ENCODE measurements at regions not wholly inside any gene's neighbourhood (a gene's known extent, or its start where the extent isn't known, plus 50 kb on each side); places are given as distances from the start of the nearest gene placed in this dataset.

GRCh38 chr2:81250270-81250669 is 945.7 kb upstream of the LRRTM1 start:
- intact Hi-C loops (cut with DNase I; ENCODE audit: low total_unique reads): no loop called here
- Histone ChIP-seq H3K9me3 (no peaks in the 10 kb centered on the region), H3K27me3 (no peaks in the 10 kb centered on the region), H3K36me3 (ENCODE audit: low read depth, missing control alignments) (no peaks in the 10 kb centered on the region), H3K4me3 (no peak overlapping the region), H3K27ac (no peak overlapping the region), H3K4me1 (no peaks in the 10 kb centered on the region)
- TF ChIP-seq CTCF (IDR thresholded peaks at IDR 0.05): no peak
- no peak for TF ChIP-seq POLR2A (IDR thresholded peaks at IDR 0.05)
- 41 to 49% methylated on average over 3 of the region's 3 CpGs for WGBS, 2 donors
- no peak for DNase-seq

GRCh38 chr2:81249152-81249551 is 944.6 kb upstream of the LRRTM1 start:
- Histone ChIP-seq H3K27ac (no peak overlapping the region), H3K27me3 (no peaks in the 10 kb centered on the region), H3K4me1 (no peaks in the 10 kb centered on the region), H3K4me3 (no peak overlapping the region), H3K36me3 (ENCODE audit: low read depth, missing control alignments) (no peaks in the 10 kb centered on the region), H3K9me3 (no peaks in the 10 kb centered on the region)
- TF ChIP-seq POLR2A (IDR thresholded peaks at IDR 0.05) (no peak), CTCF (IDR thresholded peaks at IDR 0.05) (no peak)
- intact Hi-C loops (cut with DNase I; ENCODE audit: low total_unique reads): no loop called here
- no peak for DNase-seq
- 80 to 92% methylated on average over 1 of the region's 1 CpG for WGBS, 2 donors

GRCh38 chr2:81247648-81248047 is 943.1 kb upstream of the LRRTM1 start:
- no peaks in the 10 kb centered on the region for H3K9me3 ChIP-seq
- no peak overlapping the region for H3K27ac ChIP-seq
- WGBS, 2 donors: 81 to 83% methylated on average over 3 of the region's 3 CpGs
- intact Hi-C loops (cut with DNase I; ENCODE audit: low total_unique reads): no loop called here
- no peak for DNase-seq
- no peak overlapping the region for H3K4me3 ChIP-seq
- TF ChIP-seq POLR2A (IDR thresholded peaks at IDR 0.05): no peak
- TF ChIP-seq CTCF (IDR thresholded peaks at IDR 0.05): no peak
- H3K27me3 ChIP-seq: no peaks in the 10 kb centered on the region
- no peaks in the 10 kb centered on the region for H3K36me3 ChIP-seq (ENCODE audit: low read depth, missing control alignments)
- no peaks in the 10 kb centered on the region for H3K4me1 ChIP-seq

- no peaks in the 10 kb centered on the region for H3K9me3 ChIP-seq
- no peaks in the 10 kb centered on the region for H3K27me3 ChIP-seq
- no peak for DNase-seq
- intact Hi-C loops (cut with DNase I; ENCODE audit: low total_unique reads): no loop called here
- no peaks in the 10 kb centered on the region for H3K4me1 ChIP-seq
- H3K36me3 ChIP-seq (ENCODE audit: low read depth, missing control alignments): no peaks in the 10 kb centered on the region
- H3K4me3 ChIP-seq: no peak overlapping the region
- TF ChIP-seq POLR2A (IDR thresholded peaks at IDR 0.05) (no peak), CTCF (IDR thresholded peaks at IDR 0.05) (no peak)
- WGBS, 2 donors: 63 to 69% methylated on average over 2 of the region's 2 CpGs
- no peak overlapping the region for H3K27ac ChIP-seq
Measured at GRCh38 chr2:81242501-81242900, 937.9 kb upstream of the LRRTM1 start.

GRCh38 chr2:81238462-81238861 is 933.9 kb upstream of the LRRTM1 start:
- Histone ChIP-seq H3K27me3 (no peaks in the 10 kb centered on the region), H3K4me3 (no peak overlapping the region), H3K4me1 (no peaks in the 10 kb centered on the region), H3K36me3 (ENCODE audit: low read depth, missing control alignments) (no peaks in the 10 kb centered on the region), H3K9me3 (no peaks in the 10 kb centered on the region), H3K27ac (no peak overlapping the region)
- 73 to 82% methylated on average over 2 of the region's 2 CpGs for WGBS, 2 donors
- TF ChIP-seq POLR2A (IDR thresholded peaks at IDR 0.05) (no peak), CTCF (IDR thresholded peaks at IDR 0.05) (no peak)
- DNase-seq: no peak
- intact Hi-C loops (cut with DNase I; ENCODE audit: low total_unique reads): no loop called here

Measured in testis (tissue), 2 donors.